GM21786 (cell line): ENCODE measurements at regions not wholly inside any gene's neighbourhood (a gene's known extent, or its start where the extent isn't known, plus 50 kb on each side); places are given as distances from the start of the nearest gene placed in this dataset.
"Not testable (repeated sequence)": the region's sequence is repeated elsewhere in the genome, so short reads cannot be mapped to it uniquely, and the experiment has no call there.

Experiments
- ATAC-seq: cut with Tn5 transposase; IDR thresholded peaks from one replicate; pipeline ENCODE4 v1.9.1; 2021; ENCODE audit not compliant: unreplicated experiment

DNA sequence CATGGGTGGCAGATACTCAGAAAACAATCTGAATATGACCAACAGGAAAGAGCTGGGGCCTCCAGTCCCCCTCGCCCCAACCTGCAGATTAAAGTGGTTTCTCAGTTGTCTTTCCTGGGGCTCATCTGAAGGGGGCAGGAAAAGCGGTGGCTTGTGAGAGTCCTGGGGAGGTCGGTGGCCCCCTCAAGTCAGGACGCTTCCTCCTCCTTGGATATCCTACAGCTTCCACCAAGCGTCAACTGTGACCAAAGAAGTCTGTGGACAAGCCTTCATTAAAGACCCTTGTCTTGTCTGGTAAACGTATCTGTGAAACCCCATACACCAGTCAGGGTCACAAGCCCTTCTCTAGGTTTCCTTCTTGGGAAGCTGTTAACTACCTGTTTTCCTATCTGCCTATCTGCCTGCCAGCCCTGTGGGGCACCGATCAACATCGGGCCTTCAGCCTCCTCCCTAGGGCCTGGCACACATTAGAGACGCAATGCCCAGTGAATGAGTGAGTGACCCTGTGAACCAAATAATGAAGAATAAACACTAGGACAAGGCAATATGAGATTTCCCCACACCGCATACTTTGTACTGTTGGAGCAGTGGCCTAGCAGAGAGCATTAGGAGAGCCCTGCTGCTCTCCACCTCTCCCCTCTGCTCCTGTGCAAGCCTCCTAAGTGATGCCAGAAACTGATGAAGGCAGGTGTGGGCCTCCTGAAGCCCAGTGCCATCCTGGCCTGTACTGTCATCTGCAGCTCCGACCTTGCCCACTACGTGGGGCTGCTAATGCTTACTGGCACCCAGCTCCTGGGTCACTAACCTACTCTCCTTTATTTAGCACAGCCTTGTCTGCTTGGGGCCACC, 1317.8 kb downstream of the UQCRFS1 start:
- no peak for ATAC-seq

DNA sequence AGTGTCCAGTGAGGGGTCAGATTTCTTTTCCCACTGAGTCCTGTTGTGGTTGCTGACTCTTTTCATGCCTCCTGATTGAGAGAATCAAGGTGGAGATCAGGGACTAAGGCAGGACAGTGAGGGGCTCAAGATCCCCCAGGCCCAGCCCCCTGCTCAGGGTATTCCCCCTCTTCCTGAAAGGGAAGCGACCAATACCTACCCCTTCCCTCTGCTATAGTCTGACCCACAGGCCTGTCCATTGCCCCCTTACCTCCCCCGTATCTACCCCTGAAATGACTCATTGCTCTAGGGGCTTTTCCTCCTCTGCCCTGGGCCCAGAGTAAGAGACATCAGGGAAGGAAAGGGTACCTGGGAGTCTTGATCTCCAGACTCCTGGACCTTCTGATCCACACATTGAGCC, 1320.5 kb downstream of the UQCRFS1 start:
- ATAC-seq: no peak

DNA sequence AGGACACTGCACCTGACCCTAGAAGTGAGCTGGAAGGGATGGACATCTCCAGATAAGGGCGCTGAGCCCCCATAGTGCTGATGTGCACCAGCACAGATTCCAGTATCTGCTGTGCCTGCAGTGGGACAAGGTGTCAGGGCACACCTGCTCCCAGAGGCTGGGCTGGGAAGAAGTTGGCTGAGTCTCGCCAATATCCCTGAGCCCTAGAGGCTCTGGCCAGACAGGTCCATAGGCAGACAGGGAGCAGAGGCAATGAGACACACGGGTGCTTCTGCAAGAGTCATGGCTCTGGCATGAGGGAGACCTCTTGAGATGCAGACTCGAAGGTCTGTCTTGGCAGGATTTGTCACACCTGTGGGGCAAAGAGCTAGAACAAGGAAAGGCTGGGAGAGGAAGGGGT, 1321.5 kb downstream of the UQCRFS1 start:
- no peak for ATAC-seq

DNA sequence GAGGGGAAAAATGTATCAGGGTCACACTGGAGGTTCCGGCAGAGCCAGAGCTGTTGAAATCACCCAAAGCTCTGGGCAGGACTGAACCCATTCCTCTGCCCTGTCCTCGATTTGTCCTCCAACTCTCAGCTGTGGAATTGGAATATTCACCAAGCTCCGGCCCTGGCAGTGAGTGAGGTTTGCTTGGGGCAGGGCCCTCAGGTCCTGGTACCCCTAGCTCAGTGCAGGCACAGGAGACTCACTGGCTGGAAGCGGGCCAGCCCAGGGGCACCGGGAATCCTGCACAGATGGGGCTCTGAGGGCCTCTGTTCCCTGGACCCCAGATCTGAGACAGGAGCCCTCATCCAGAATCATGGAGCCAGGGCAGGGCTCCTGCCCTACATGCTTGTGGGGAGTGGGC, 1322.3 kb downstream of the UQCRFS1 start:
- no peak for ATAC-seq

DNA sequence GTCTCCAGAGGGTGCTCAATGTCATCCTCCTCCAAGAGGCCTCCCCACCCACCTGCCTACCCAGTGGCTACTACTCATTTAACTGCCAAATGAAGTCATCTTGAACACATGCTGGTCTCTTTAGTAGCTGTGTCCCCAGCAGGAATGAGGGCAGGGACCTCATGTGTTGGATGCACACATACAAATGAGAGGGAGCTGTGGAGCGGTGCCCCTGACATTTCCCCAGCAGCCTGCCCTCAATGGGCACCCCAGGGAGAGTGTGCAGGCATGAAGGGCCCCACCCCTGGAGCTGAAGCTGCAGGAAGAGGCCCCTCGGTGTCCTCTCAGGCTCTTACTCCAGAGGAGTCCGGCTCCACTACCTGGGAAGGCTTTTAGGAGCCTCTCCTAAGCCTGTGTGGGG, 1322.7 kb downstream of the UQCRFS1 start:
- ATAC-seq: no peak

DNA sequence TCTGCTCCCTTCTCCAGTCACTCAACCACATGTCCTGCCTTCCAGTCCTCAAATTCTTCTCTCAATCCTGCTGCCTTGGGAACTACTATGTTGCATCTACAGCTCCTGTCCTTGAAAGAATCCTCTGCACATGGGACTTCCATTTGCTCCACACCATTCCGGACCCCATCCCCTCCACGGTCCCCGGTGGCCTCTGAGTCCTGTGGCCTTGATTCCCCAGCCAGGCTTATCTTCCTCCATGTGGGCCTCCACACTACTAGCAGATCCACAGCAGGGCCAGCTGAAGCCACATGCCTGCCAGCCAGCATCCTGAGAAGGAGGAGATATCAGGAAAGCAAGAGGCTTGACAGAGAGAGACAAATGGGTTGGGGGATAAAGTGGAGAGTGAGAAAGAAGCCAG, 1323.8 kb downstream of the UQCRFS1 start:
- ATAC-seq: no peak

DNA sequence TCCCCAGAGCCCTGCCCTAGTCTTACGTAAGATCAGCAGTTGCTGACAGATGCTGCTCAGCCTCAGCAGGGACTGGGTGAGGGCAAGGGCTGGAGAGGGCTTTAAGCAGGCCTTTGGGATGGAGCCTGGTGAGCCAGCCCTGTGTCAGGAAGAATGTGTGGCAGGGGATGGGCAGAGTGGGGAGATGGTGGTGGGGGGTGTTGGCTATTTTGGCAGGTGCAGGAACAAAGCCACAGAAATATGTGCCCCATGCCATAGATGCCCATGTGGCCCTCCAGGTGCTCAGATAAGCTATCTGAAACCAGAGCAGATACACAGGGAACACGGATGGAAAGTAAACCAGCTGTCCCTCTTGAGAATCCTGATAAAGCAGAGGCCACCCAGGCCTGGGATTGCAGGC, 1325.0 kb downstream of the UQCRFS1 start:
- no peak for ATAC-seq

DNA sequence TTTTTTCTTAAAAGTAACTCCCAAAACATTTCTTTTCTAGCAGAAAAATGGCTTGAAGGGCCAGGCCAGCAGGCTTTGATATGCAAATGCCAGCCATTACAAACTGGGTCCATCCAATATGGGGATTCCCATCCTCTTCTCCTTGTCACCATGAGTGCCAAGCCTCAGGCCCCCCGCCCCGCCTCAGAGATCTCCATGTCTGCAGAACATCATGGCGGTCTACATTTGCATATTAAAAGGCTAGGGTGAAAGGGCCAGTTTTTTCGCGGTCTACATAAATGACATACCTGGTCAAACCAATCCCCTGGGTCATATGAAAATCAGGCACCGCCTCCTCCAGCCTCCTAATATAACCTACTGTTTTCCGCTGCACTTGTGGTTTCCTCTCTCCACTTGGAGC, 1327.6 kb downstream of the UQCRFS1 start:
- ATAC-seq: no peak

DNA sequence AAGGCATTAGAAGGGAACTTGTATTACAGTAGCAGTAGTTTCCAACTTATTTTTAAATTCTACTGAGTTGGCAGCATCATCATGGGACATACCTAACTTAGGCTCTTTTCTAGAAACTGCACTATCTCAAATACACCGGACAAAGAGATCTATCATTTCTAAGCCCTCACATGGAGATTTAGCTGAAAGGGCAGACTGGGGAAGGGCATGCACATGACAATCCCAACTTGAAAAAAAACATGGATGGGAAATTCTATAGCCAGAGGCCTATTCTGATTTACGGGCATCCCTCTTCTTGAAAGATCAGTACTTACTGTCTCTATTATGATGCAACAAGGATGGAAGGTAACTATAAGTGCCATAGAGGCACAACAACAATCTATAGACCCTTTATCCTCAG, 1328.6 kb downstream of the UQCRFS1 start:
- no peak for ATAC-seq

DNA sequence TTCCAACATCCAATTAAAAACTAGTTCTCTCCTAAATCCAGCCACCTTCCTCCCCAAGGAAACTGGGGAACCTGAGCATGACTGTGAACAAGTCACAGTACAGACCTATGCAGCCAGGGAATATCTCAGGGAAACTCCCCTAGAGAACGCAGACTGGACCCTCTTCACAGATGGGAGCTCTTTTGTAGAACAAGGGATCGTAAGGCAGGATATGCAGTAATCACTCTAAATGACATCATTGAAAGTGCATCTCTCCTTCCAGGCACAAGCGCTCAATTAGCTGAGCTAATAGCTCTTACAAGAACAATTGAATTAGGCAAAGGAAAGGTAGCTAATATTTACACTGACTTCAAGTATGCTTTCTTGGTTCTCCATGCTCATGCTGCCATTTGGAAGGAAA, 1331.7 kb downstream of the UQCRFS1 start:
- ATAC-seq: no peak

DNA sequence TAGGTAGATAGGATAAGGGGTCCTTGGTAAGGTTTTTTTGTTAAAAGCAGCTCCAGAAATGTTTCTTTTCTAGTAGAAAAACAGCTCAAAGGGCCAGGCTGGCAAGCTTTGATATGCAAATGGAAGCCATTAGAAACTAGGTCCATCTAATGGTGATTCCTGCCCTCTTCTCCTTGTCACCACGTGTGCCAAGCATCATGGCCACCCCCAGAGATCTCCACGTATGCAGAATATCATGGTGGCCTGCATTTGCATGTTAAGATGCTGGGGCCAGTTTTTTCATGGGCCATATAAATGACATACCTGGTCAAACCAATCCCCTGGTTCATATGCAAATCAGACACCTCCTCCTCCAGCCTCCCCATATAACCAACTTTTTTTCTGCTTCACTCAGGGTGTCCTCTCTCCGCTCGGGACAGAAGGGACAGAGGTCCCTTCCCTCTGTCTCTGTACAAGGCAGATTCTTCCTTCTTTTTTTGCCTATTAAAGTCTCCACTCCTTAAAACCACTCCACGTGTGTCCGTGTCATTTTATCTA, 1335.9 kb downstream of the UQCRFS1 start:
- ATAC-seq: no peak

DNA sequence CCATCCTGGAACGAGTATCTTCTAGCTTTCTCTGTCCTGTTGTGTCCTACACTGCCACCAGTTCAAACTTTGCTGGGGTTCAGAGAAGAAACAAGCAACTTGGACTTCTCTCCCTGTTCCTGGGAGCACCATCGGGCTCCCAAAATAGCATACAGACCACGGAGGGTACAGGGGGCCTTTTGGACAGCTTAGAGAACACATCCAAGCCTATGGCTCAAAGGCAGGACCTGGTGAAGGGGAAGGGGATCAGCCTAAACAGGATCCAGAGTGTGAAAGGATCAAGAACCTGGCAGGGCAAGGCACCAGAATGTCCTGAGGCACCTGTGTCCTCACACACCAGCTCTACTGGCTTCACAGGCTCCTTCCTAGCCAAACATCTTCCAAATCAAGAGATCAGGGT, 1336.5 kb downstream of the UQCRFS1 start:
- ATAC-seq: no peak

DNA sequence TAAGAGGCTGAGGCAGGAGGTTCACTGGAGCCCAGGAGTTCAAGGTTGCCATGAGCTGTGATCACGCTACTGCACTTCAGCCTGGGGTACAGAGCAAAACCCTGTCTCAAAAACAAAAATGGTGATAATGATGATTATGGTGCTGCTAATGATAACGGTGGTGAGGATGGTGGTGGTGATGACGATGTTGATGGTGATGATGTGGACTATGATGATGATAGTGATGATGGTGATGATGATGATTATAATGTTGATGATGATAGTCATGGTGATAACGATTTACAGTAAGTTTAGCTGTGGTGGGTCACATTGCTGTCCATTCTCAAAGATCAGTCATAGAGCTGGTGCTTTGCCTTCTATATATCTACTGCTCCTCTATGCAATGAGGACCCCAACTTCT, 1340.6 kb downstream of the UQCRFS1 start:
- ATAC-seq: no peak

DNA sequence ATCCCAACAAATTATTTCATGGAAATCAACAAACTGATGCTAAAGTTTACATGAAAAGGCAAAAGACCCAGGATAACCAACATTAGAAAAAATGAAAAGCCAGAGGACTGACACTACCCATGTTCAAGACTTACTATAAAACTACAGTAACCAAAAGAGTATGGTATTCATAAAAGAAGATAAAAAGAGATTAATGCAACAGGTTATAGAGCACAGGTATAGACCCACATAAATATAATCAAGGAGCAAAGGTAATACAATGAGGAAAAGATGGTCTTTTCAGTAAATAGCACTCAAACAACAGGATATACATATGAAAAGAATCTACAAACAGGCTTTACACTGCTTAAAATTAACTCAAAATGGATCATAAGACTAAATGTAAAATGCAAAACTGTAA, 1342.7 kb downstream of the UQCRFS1 start:
- no peak for ATAC-seq

DNA sequence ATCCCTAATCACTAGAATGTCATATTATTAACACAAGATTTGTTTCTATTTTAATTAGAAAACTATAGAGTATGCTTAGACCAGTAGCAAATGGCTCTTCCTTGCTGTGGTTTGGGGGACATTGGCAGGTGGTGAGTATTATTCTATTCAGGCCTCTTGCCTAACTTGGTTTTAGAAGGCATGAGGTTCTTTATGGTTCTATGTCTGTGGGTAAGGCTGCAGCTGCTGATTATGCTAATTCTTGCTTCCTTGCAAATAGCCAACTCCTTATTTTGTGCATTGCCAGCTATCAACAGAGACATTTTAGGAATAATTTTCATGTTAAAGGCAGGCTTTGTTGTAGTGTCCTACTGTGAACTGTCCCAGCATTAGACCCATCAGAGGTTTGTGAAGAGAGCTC, 1344.9 kb downstream of the UQCRFS1 start:
- ATAC-seq: no peak

DNA sequence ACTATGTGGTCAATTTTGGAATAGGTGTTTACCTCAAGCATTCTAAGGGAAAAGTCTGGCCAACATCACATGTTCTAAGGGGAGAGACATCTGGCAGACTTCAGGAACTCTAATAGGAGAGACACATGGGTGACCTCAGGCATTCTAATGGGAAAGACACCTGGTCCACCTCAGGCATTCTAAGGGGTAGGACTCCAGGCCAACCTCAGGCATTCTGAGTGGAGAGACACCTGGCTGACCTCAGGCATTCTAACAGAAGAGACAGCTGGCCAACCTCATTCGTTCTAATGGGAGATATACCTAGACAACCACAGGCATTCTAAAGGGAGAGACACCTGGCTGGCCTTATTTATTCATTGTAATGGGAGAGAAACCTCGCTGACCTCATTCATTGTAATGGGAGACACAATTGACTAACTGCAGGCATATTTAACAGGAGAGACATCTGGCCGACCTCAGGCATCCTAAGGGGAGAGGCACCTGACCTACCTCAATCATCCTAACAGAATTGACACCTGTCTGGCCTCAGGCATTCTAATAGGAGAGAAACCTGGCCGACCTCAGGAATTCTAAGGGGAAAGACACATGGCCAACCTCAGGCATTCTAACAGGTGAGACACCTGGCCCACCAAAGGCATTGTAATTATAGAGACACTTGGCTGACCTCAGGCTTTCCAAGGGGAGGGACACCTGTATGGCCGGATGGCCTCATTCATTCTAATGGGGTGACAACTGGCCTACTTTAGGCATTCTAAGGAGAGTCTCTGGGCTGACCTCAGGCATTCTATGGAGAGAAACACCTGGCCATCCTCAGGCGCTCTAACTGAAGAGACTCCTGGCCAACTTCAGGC, 1346.8 kb downstream of the UQCRFS1 start:
- ATAC-seq: no peak

DNA sequence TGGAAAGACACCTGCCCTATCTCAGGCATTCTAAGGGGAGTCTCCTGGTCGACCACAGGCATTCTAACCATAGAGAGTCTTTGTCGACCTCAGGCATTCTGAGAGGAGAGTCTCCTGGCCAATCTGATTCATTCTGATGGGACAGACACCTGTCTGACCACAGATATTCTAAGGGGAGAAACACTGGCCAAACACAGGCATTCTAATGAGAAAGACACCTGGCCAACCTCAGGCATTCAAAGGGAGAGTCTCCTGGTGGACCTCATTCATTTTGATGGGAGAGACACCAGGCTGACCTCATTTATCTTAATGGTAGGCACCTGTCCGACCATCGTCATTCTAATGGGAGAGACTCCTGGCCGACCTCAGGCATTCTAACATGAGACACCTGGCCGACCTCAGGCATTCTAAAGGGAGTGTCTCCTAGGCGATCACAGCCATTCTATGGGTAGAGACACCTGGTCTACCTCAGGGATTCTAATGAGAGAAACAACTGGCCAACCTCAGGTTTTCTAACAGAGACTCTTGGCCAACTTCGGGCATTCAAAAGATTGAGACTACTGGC, 1351.5 kb downstream of the UQCRFS1 start:
- ATAC-seq: no peak

DNA sequence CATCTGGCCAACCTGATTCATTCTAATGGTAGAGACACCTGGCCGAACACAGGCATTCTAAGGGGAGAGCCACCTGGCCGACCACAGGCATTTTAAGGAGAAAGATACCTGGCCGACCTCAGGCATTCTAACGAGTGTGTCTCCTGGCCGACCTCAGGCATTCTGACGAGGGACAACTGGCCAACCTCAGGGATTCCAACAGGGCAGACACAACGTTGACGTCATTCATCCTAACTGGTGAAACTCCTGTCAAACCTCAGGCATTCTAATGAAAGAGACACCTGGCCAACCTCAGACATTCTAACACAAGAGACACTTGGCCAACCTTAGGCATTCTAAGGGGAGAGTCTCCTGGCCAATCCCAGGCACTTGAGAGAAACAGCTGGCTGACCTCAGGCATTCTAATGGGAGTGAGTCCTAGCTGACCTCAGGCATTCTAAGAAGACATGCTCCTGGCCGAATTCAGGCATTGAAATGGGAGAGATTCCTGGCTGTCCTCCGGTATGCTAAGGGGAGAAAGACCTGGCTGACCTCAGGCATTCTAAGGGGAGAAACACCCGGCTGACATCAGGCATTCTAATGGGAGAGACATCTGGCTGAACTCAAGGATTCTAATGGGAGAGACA, 1352.5 kb downstream of the UQCRFS1 start:
- ATAC-seq: no peak

DNA sequence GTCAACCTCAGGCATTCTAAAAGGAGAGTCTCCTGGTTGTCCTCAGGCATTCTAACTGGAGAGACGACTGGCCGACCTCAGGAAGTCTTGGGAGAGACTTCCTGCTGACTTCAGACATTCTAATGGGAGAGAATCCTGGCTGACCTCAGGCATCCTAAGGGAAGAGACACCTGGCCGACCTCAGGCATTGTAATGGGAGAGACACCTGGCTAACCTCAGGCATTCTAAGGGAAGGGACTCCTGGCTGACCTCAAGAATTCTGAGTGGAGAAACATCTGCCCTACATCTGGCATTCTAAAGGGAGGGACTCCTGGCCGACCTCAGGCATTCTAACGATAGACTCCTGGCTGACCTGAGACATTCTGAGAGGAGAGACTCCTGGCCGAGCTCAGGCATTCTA, 1353.3 kb downstream of the UQCRFS1 start:
- no peak for ATAC-seq

DNA sequence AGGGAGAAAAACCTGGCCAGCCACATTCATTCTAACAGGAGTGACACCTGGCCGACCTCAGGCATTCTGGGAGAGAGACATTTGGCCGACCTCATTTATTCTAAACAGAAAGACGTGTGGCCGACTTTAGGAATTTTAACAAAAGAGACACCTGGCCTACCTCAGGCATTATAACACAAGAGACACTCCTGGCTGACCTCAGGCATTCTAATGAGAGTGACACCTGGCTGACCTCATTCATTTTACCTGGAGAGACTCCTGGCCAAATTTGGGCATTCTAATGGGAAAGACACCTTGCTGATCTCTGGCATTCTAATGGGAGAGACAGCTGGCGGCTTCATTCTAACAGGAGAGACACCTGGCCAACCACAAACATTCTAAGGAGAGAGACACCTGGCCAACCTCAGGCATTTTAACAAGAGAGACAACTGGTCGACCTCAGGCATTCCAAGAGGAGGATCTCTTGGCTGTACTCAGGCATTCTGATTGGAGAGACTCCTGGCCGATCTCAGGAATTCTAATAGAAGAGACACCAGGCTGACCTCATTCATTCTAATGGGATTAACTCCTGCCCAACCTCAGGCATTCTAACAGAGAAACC, 1353.9 kb downstream of the UQCRFS1 start:
- no peak for ATAC-seq

DNA sequence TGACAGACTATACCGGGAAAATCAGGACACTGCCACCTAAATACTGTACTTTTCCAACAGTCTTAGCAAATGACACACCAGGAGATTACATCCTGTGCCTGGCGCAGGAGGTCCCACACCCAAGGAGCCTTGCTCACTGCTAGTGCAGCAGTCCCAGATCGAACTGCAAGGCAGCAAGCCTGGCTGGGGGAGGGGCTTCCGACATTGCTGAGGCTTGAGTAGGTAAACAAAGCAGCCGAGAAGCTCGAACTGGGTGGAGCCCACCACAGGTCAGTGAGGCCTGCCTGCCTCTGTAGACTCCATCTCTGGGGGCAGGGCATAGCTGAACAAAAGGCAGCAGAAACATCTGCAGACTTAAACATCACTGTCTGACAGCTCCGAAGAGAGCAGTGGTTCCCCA, 1360.0 kb downstream of the UQCRFS1 start:
- not testable (repeated sequence) for ATAC-seq
